ENCODE measurements at regions not wholly inside any gene's neighbourhood (a gene's known extent, or its start where the extent isn't known, plus 50 kb on each side); places are given as distances from the start of the nearest gene placed in this dataset.

DNA sequence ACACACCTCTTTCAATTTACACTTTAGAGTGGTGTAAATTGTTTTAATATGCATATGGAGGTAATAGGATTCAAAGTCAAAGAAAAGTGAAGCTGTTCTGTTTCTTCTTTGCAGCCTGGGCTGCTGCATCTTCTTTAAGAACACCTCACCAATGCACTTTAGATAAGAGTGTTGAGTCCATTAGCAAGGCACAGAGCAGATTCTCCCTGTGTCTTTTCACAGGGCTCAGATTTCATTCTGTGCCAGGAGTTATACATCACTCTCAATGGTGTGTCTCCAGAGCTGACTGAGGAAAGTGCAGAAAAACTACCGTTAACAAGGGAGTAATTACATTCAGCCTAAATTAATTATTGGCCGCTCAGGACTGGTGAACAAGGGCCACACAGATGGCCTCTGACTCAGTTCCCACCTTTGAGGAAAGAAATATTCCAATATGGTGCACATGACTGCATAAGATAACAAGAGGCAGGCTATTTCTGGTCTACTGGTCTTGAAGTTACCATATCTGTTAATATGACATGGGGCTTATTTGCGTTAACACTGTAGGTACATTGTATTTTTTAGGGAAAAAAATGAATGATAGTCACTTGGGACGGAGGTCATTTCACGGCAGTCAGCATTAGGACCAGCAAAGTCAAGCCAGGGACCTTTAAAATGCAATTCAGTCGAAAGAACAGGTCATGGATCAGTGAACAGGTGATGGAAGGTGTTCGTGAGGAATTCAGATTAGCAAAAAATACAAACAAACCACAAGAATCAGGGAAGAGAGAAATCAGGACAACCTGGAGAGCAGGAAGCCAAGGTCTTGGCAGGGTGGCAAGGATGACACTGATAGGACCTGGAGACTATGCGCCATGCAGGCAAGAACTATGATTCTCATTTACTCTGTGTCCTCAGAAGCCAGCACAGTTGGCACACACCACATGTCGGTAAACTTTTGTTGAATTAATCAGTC is 203.7 kb downstream of the TBX18 start:
- POLR2A ChIA-PET = no interaction called here
- CTCF ChIA-PET = no interaction called here
- no peak for DNase-seq (ENCODE audit: extremely low spot score)
- TF ChIP-seq, protein P1, sequence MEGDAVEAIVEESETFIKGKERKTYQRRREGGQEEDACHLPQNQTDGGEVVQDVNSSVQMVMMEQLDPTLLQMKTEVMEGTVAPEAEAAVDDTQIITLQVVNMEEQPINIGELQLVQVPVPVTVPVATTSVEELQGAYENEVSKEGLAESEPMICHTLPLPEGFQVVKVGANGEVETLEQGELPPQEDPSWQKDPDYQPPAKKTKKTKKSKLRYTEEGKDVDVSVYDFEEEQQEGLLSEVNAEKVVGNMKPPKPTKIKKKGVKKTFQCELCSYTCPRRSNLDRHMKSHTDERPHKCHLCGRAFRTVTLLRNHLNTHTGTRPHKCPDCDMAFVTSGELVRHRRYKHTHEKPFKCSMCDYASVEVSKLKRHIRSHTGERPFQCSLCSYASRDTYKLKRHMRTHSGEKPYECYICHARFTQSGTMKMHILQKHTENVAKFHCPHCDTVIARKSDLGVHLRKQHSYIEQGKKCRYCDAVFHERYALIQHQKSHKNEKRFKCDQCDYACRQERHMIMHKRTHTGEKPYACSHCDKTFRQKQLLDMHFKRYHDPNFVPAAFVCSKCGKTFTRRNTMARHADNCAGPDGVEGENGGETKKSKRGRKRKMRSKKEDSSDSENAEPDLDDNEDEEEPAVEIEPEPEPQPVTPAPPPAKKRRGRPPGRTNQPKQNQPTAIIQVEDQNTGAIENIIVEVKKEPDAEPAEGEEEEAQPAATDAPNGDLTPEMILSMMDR (IDR thresholded peaks at IDR 0.05; ENCODE audit: control extremely low read depth, extremely low read depth, low read depth, missing control alignments) = no peak

DNA sequence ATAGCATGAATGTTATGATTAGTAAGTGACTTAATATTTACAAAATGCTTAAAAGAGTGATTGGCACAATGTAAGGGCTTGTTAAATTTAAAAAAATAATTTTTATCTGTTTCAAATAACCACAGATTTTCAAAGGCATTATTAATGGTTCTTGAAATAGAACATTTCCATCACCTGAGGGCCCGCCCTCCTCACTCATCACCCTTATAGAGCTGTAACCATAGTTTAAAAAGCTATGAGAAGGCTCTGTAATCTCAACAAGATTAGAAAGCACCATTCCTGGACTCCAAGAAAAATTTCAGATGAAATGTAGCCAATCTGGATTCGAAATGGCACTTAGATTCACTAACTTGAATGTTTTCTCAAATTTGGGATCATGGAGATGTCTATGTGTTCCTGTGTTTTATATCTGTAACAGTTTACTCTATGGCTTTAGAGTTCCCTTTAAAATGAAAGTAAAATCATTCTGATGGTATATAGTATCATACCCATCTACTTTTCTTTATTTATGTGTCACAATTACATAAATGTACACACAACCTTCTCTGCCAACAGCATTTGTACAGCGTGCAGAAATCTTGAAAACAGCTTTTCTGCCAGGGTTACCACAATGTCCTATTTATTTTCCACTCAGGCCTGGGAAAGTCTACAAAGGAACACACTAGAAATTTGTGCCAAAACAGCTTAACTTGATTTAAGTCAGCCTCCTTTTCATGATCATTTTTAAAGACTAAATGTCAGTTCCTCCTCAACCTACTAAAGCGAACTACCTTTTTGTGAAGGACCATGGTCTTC is 207.7 kb downstream of the TBX18 start:
- TF ChIP-seq, protein P1 (IDR thresholded peaks at IDR 0.05; ENCODE audit: control extremely low read depth, extremely low read depth, low read depth, missing control alignments) = no peak
- POLR2A ChIA-PET = no interaction called here
- CTCF ChIA-PET = no interaction called here
- DNase-seq (ENCODE audit: extremely low spot score) = no peak

DNA sequence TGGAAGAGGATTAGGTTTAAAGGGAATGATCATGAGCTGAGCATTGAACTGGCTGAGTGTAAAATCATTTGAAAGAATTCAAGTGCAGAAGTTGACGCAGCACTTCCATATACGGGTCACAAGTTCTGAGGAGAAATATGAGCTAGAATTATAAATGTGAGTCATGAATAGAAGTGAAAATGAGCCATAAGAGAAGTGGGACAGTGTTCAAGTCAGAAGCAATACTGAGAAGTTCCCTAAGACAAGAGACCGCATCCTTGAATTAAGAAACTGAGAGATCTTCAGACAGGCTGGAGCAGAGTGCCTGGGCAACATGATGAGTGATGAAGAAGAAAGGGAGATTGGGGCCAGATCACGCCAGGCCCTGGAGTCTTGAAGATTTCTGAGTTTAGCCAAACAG is 209.7 kb downstream of the TBX18 start:
- no peak for DNase-seq (ENCODE audit: extremely low spot score)
- CTCF ChIA-PET = no interaction called here
- POLR2A ChIA-PET = no interaction called here
- TF ChIP-seq, protein P1 (IDR thresholded peaks at IDR 0.05; ENCODE audit: control extremely low read depth, extremely low read depth, low read depth, missing control alignments) = no peak

DNA sequence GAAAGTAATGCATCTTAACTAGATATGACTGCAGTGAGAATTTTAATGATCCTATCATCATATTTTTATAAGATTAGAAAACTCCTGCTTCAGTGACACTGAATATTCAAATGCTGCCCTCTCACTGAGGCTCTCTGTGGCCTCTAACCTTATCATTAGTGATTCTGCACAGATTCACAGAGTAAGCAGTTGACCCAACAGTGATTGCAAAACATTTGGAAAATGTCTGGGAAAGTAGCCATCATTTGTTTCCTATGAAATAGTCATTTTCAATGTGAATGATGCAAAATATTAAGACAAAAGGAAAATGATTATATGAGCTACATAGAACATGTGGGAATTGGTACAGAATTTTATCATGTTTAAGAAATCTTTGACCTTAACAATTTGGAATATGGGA is 210.3 kb downstream of the TBX18 start:
- TF ChIP-seq, protein P1 (IDR thresholded peaks at IDR 0.05; ENCODE audit: control extremely low read depth, extremely low read depth, low read depth, missing control alignments) = no peak
- CTCF ChIA-PET = no interaction called here
- DNase-seq (ENCODE audit: extremely low spot score) = no peak
- POLR2A ChIA-PET = no interaction called here

DNA sequence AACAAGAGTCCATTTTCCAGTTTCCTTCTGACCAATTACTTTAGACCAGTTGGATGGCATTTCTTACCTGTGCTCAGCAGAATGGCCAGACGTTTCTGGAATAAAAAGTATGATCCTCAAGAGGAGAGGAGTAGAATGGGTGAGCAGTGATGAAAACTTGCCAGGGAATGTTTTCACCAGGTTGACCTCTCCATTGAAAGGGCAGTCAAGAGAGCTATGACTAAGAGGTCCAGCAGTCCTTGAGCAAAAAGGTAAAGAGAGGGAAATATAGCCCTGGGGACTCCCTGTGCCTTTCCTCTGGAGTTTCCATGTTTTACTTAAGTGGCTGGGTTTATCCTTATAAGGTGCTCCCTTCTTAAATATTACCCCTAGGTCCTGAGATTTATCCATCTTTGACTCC is 210.9 kb downstream of the TBX18 start:
- no peak for DNase-seq (ENCODE audit: extremely low spot score)
- ChIA-PET POLR2A (no interaction called here), CTCF (no interaction called here)
- TF ChIP-seq, protein P1 (IDR thresholded peaks at IDR 0.05; ENCODE audit: control extremely low read depth, extremely low read depth, low read depth, missing control alignments) = no peak

DNA sequence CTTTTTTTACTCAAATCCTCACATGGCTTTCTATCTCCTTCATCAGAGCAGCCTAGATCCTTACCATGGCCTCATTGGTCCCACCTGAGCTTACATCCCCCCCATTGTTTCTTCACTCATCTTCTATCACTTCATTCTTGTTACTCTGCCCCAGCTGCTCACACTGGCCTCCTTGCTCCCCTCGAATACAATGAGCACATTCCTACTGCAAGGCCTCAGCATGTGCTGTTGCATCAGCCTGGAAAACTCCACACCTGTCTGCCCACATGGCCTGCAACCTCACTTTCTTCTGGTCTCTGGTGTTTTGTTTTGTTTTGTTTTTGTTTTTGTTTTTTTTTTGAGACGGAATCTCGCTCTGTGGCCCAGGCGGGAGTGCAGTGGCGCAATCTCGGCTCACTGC is 212.6 kb downstream of the TBX18 start:
- no peak for DNase-seq (ENCODE audit: extremely low spot score)
- TF ChIP-seq, protein P1 (IDR thresholded peaks at IDR 0.05; ENCODE audit: control extremely low read depth, extremely low read depth, low read depth, missing control alignments) = no peak
- CTCF ChIA-PET = no interaction called here
- POLR2A ChIA-PET = no interaction called here
